H1 (cell line): ENCODE measurements at regions not wholly inside any gene's neighbourhood (a gene's known extent, or its start where the extent isn't known, plus 50 kb on each side); places are given as distances from the start of the nearest gene placed in this dataset.

Source experiments
- CTCF ChIA-PET: fragments of 300-600 bp; sonication (Branson Sonifier 250); formaldehyde crosslinking; loops from one replicate; lab custom pipeline; 2021; ENCODE audit not compliant: partially characterized antibody; lab: Charles Lee
- POLR2A ChIA-PET: fragments of 300-600 bp; sonication (Branson Sonifier 250); formaldehyde crosslinking; loops from one replicate; lab custom pipeline; 2021; ENCODE audit warnings: inconsistent platforms; ENCODE audit not compliant: partially characterized antibody; lab: Charles Lee
- DNase-seq, 2 experiments: peaks; one replicate each; pipeline versions ENCODE4 v3.0.0 to v3.0.0-alpha.2; 2010 to 2022; ENCODE audit warnings: low spot score in 2 of 2, low read depth in 1 of 2, mixed read lengths in 1 of 2
- FAIRE-seq: peaks from 2 replicates; lab custom pipeline; 2011; peaks lifted over from hg19 to GRCh38; lab: Jason Lieb, UNC
- H2AFZ ChIP-seq: 2 replicates; pipeline ENCODE4 v1.8.1; 2012; ENCODE audit warnings: low read length, inconsistent platforms
- H2AK5ac ChIP-seq: 2 replicates; pipeline ENCODE4 v1.6.1; 2013; ENCODE audit warnings: low read depth, low read length
- H2BK120ac ChIP-seq: replicated peaks from 2 replicates; pipeline ENCODE3; 2013; ENCODE audit warnings: low read depth, low read length, inconsistent platforms
- H2BK12ac ChIP-seq: 2 replicates; pipeline ENCODE4 v1.6.1; 2013; ENCODE audit warnings: low read depth, low read length
- H2BK15ac ChIP-seq: 2 replicates; pipeline ENCODE4 v1.6.1; 2013; ENCODE audit warnings: low read length
- H2BK20ac ChIP-seq: 2 replicates; pipeline ENCODE4 v1.6.1; 2013; ENCODE audit warnings: low read length
- H2BK5ac ChIP-seq: 2 replicates; pipeline ENCODE4 v1.6.1; 2013; ENCODE audit warnings: low read depth, low read length
- H3K14ac ChIP-seq: 2 replicates; pipeline ENCODE4 v1.6.1; 2013; ENCODE audit warnings: inconsistent platforms; ENCODE audit not compliant: insufficient read length
- H3K18ac ChIP-seq: 2 replicates; pipeline ENCODE4 v1.6.1; 2013; ENCODE audit warnings: low read length; ENCODE audit errors: extremely low read depth
- H3K23ac ChIP-seq: 2 replicates; pipeline ENCODE4 v1.6.1; 2013; ENCODE audit warnings: inconsistent platforms; ENCODE audit not compliant: insufficient read length
- H3K23me2 ChIP-seq: 2 replicates; pipeline ENCODE4 v1.6.1; 2013; ENCODE audit warnings: low read depth, low read length
- H3K27ac ChIP-seq: 2 replicates; pipeline ENCODE4 v1.6.1; 2011; ENCODE audit warnings: low read depth, low read length, inconsistent platforms
- H3K27me3 ChIP-seq, 4 experiments: replicated peaks in 1 of 4; 1 replicate in 1 of 4; 2 replicates in 3 of 4; pipeline versions ENCODE4 v1.6.1 to v1.8.1; 2011 to 2013; ENCODE audit warnings: low read length in 3 of 4, mild to moderate bottlenecking in 3 of 4, inconsistent platforms in 2 of 4, mixed read lengths in 2 of 4, moderate library complexity in 1 of 4; ENCODE audit not compliant: control insufficient read depth in 3 of 4, insufficient read depth in 3 of 4; ENCODE audit errors: extremely low read depth in 1 of 4
- H3K36me3 ChIP-seq, 4 experiments: 2 replicates each; pipeline versions ENCODE4 v1.6.1 to v1.8.1; 2011 to 2013; ENCODE audit warnings: mild to moderate bottlenecking in 4 of 4, low read length in 3 of 4, moderate library complexity in 2 of 4, control low read depth in 1 of 4, inconsistent platforms in 1 of 4; ENCODE audit not compliant: insufficient read depth in 4 of 4, control insufficient read depth in 2 of 4
- H3K4ac ChIP-seq: replicated peaks from 2 replicates; pipeline ENCODE3; 2013; ENCODE audit warnings: low read length, low read depth, mixed read lengths, inconsistent platforms; ENCODE audit not compliant: insufficient read length
- H3K4me1 ChIP-seq, 4 experiments: replicated peaks in 1 of 4; 1 replicate in 1 of 4; 2 replicates in 3 of 4; pipeline versions ENCODE4 v1.6.1 to v1.8.1; 2011 to 2013; ENCODE audit warnings: low read length in 3 of 4, inconsistent platforms in 2 of 4, mixed read lengths in 1 of 4; ENCODE audit not compliant: insufficient read depth in 4 of 4, control insufficient read depth in 3 of 4
- H3K4me2 ChIP-seq, 2 experiments: 2 replicates each; pipeline versions ENCODE4 v1.6.1 to v1.8.1; 2011 to 2013; ENCODE audit warnings: low read depth in 2 of 2, low read length in 2 of 2, control low read depth in 1 of 2, inconsistent platforms in 1 of 2, mild to moderate bottlenecking in 1 of 2; ENCODE audit not compliant: insufficient read depth in 1 of 2
- H3K4me3 ChIP-seq, 4 experiments: fragments of 200-600, 300-600 bp in 1 of 4; sonication (generic), shearing (Covaris generic), sonication (Bioruptor Twin) in 1 of 4; 2 replicates each; pipeline versions ENCODE4 v1.5.1 to v1.8.1; 2011 to 2016; ENCODE audit warnings: low read length in 4 of 4, low read depth in 3 of 4, control low read depth in 2 of 4, inconsistent platforms in 2 of 4, mild to moderate bottlenecking in 2 of 4, mixed read lengths in 1 of 4, moderate library complexity in 1 of 4; ENCODE audit not compliant: insufficient read depth in 2 of 4; ENCODE audit errors: extremely low read depth in 1 of 4
- H3K56ac ChIP-seq: replicated peaks from 2 replicates; pipeline ENCODE3; 2013; ENCODE audit warnings: low read depth, mild to moderate bottlenecking, mixed read lengths, low read length, inconsistent platforms; ENCODE audit not compliant: insufficient read length
- H3K79me1 ChIP-seq: 2 replicates; pipeline ENCODE4 v1.6.1; 2013; ENCODE audit warnings: low read depth, low read length, control low read depth
- H3K79me2 ChIP-seq, 2 experiments: 2 replicates each; pipeline versions ENCODE4 v1.6.1 to v1.8.1; 2012 to 2013; ENCODE audit warnings: low read length in 2 of 2, mild to moderate bottlenecking in 2 of 2, inconsistent platforms in 1 of 2; ENCODE audit not compliant: insufficient read depth in 2 of 2, control insufficient read depth in 1 of 2
- H3K9ac ChIP-seq, 4 experiments: replicated peaks in 1 of 4; 1 replicate in 1 of 4; 2 replicates in 3 of 4; pipeline versions ENCODE4 v1.6.1 to v1.8.1; 2011 to 2013; ENCODE audit warnings: low read depth in 3 of 4, low read length in 3 of 4, control low read depth in 2 of 4, mild to moderate bottlenecking in 2 of 4, moderate library complexity in 2 of 4, inconsistent platforms in 1 of 4; ENCODE audit errors: extremely low read depth in 1 of 4
- H3K9me3 ChIP-seq, 2 experiments: 2 replicates each; pipeline versions ENCODE4 v1.6.1 to v1.8.1; 2012 to 2013; ENCODE audit warnings: mild to moderate bottlenecking in 2 of 2, moderate library complexity in 2 of 2, control low read depth in 1 of 2, inconsistent platforms in 1 of 2, low read depth in 1 of 2, low read length in 1 of 2, mixed read lengths in 1 of 2; ENCODE audit not compliant: insufficient read depth in 2 of 2
- H4K20me1 ChIP-seq, 2 experiments: replicated peaks in 1 of 2; 2 replicates each; pipeline versions ENCODE3 to v1.8.1; 2011 to 2013; ENCODE audit warnings: inconsistent platforms in 2 of 2, low read length in 2 of 2, mild to moderate bottlenecking in 1 of 2; ENCODE audit not compliant: insufficient read depth in 2 of 2, control insufficient read depth in 1 of 2
- H4K5ac ChIP-seq: 2 replicates; pipeline ENCODE4 v1.6.1; 2013; ENCODE audit warnings: low read length, low read depth, mixed read lengths, inconsistent platforms; ENCODE audit not compliant: insufficient read length
- H4K8ac ChIP-seq: 2 replicates; pipeline ENCODE4 v1.8.0; 2013; ENCODE audit warnings: mild to moderate bottlenecking, moderate library complexity, low read length, inconsistent platforms; ENCODE audit not compliant: insufficient read depth; ENCODE audit errors: extremely low read depth
- H4K91ac ChIP-seq: replicated peaks from 2 replicates; pipeline ENCODE3; 2013; ENCODE audit warnings: low read length, mixed read lengths, inconsistent platforms; ENCODE audit not compliant: insufficient read length
- CBX8 ChIP-seq: fragments of 300-800, 300-1000 bp; sonication (generic); IDR thresholded peaks from 2 replicates; pipeline ENCODE4 v1.7.1; 2016; ENCODE audit warnings: low read depth, low read length, borderline replicate concordance
- JUN ChIP-seq: IDR thresholded peaks from 2 replicates; pipeline ENCODE4 v1.6.1; 2011; ENCODE audit warnings: low read depth, mild to moderate bottlenecking, improper control_type of control experiment, low read length
- JUND ChIP-seq: IDR thresholded peaks from 2 replicates; pipeline ENCODE4 v1.6.1; 2011; ENCODE audit warnings: mild to moderate bottlenecking, improper control_type of control experiment, low read length
- NRF1 ChIP-seq: IDR thresholded peaks from 2 replicates; pipeline ENCODE4 v1.6.1; 2011; ENCODE audit warnings: mild to moderate bottlenecking, low read depth, low read length, improper control_type of control experiment
- RNF2 ChIP-seq: fragments of 200-900, 300-1000 bp; sonication (generic); IDR thresholded peaks from 2 replicates; pipeline ENCODE4 v1.7.1; 2016; ENCODE audit warnings: borderline replicate concordance, low read depth, mild to moderate bottlenecking, antibody characterized with exemption, low read length; ENCODE audit not compliant: poor library complexity, severe bottlenecking; ENCODE audit errors: missing control alignments

DNA sequence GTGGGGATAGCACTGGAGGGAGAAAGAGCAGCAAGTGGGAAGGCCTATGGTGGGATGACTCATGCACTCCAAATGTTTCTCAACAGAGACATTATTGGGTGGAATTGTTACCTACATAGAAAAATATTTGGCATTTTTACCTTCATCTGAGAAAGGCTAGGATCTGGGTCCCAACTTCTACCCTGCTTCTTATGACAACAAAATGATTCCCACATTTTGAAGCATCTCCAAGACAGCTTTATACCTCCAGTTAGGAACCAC lies 908.9 kb upstream of the GYPC start:
- FAIRE-seq (no peak), DNase-seq (no peak)
- H3K79me2 ChIP-seq = no peaks in the 10 kb centered on the region
- H2AFZ ChIP-seq = no peak overlapping the region
- no peak overlapping the region for H3K14ac ChIP-seq
- no peak overlapping the region for H4K91ac ChIP-seq
- H4K20me1 ChIP-seq = no peaks in the 10 kb centered on the region
- CTCF ChIA-PET = interaction anchor here (0.9 to 1.3 kb wide), 2 partner anchors 286 to 908 kb away, joined by 4 read pairs; no protein-coding TSS in a partner anchor
- no peak overlapping the region for H3K9ac ChIP-seq
- H3K4me2 ChIP-seq = no peak overlapping the region
- POLR2A ChIA-PET = no interaction called here
- no peaks in the 10 kb centered on the region for H3K79me1 ChIP-seq
- H3K4ac ChIP-seq = no peak overlapping the region
- H2BK12ac ChIP-seq = no peak overlapping the region
- H2BK20ac ChIP-seq = no peak overlapping the region
- H4K5ac ChIP-seq = no peak overlapping the region
- H3K18ac ChIP-seq = no peak overlapping the region
- H4K8ac ChIP-seq = no peak overlapping the region
- H2BK15ac ChIP-seq = no peak overlapping the region
- no peaks in the 10 kb centered on the region for H3K23me2 ChIP-seq
- H2BK5ac ChIP-seq = no peak overlapping the region
- no peak overlapping the region for H3K23ac ChIP-seq
- H3K56ac ChIP-seq = no peak overlapping the region
- peaks cover 0 to 3% (median 1%) of the 10 kb centered on the region in 4 experiments; a peak in 2 of 7 replicates for H3K4me1 ChIP-seq
- no peaks in the 10 kb centered on the region for H3K36me3 ChIP-seq
- no peaks in the 10 kb centered on the region for H3K9me3 ChIP-seq
- H3K4me3 ChIP-seq = no peak overlapping the region
- H3K27ac ChIP-seq = no peak overlapping the region
- H2BK120ac ChIP-seq = no peak overlapping the region
- no peaks in the 10 kb centered on the region for H3K27me3 ChIP-seq
- no peak overlapping the region for H2AK5ac ChIP-seq
- TF ChIP-seq NRF1 (no peak), CBX8 (no peak), RNF2 (no peak), JUN (no peak), JUND (no peak)
